Astrocyte (in vitro differentiated cells and primary cell): ENCODE measurements at regions not wholly inside any gene's neighbourhood (a gene's known extent, or its start where the extent isn't known, plus 50 kb on each side); places are given as distances from the start of the nearest gene placed in this dataset.
A peak's percentile ranks its signal among the peaks of the same experiment; 100 is the strongest.

Experiments
- DNase-seq: peaks from one replicate; pipeline ENCODE4 v3.0.0-alpha.2; 2010; ENCODE audit warnings: low read depth
- FAIRE-seq: peaks from 2 replicates; lab custom pipeline; 2011; peaks lifted over from hg19 to GRCh38; lab: Jason Lieb, UNC
- H2AFZ ChIP-seq: 2 replicates; pipeline ENCODE4 v1.6.0; 2012; ENCODE audit warnings: low read depth, low read length, inconsistent platforms
- H3K27ac ChIP-seq: 2 replicates; pipeline ENCODE4 v1.5.1; 2011; ENCODE audit warnings: low read depth, low read length, inconsistent platforms
- H3K27me3 ChIP-seq: 2 replicates; pipeline ENCODE4 v1.6.0; 2011; ENCODE audit warnings: low read length, inconsistent platforms; ENCODE audit not compliant: insufficient read depth
- H3K36me3 ChIP-seq: 2 replicates; pipeline ENCODE4 v1.5.1; 2011; ENCODE audit warnings: low read length, inconsistent platforms; ENCODE audit not compliant: insufficient read depth
- H3K4me1 ChIP-seq: 2 replicates; pipeline ENCODE4 v1.5.1; 2011; ENCODE audit warnings: low read length, inconsistent platforms; ENCODE audit not compliant: insufficient read depth
- H3K4me2 ChIP-seq: 2 replicates; pipeline ENCODE4 v1.6.0; 2012; ENCODE audit warnings: low read length, inconsistent platforms
- H3K4me3 ChIP-seq: 2 replicates; pipeline ENCODE4 v1.5.1; 2011; ENCODE audit warnings: low read depth, mild to moderate bottlenecking, low read length, inconsistent platforms; ENCODE audit not compliant: insufficient read depth
- H3K79me2 ChIP-seq: 2 replicates; pipeline ENCODE4 v1.6.0; 2012; ENCODE audit warnings: mild to moderate bottlenecking, low read length, inconsistent platforms; ENCODE audit not compliant: insufficient read depth
- H3K9ac ChIP-seq: 2 replicates; pipeline ENCODE4 v1.6.0; 2012; ENCODE audit warnings: mild to moderate bottlenecking, low read length, inconsistent platforms
- H3K9me3 ChIP-seq: 2 replicates; pipeline ENCODE4 v1.5.1; 2012; ENCODE audit warnings: low read depth, mild to moderate bottlenecking, low read length, inconsistent platforms; ENCODE audit not compliant: insufficient read depth
- H4K20me1 ChIP-seq: 2 replicates; pipeline ENCODE4 v1.6.0; 2012; ENCODE audit warnings: low read length, inconsistent platforms; ENCODE audit not compliant: insufficient read depth
- H3K27ac Mint-ChIP-seq: one replicate; pipeline ENCODE4 v1.8.0; 2021; ENCODE audit warnings: mild to moderate bottlenecking, mixed read lengths; ENCODE audit not compliant: unreplicated experiment
- H3K27me3 Mint-ChIP-seq: one replicate; pipeline ENCODE4 v1.8.0; 2021; ENCODE audit warnings: low read depth, mixed read lengths; ENCODE audit not compliant: unreplicated experiment
- H3K36me3 Mint-ChIP-seq: one replicate; pipeline ENCODE4 v1.8.0; 2021; ENCODE audit warnings: low read depth, mixed read lengths; ENCODE audit not compliant: unreplicated experiment
- H3K4me1 Mint-ChIP-seq: one replicate; pipeline ENCODE4 v1.8.0; 2021; ENCODE audit warnings: low read depth, mixed read lengths; ENCODE audit not compliant: unreplicated experiment
- H3K4me3 Mint-ChIP-seq: one replicate; pipeline ENCODE4 v1.8.0; 2021; ENCODE audit warnings: mild to moderate bottlenecking, moderate library complexity, mixed read lengths; ENCODE audit not compliant: unreplicated experiment
- H3K9me3 Mint-ChIP-seq: one replicate; pipeline ENCODE4 v1.8.0; 2021; ENCODE audit warnings: mild to moderate bottlenecking, mixed read lengths; ENCODE audit not compliant: unreplicated experiment
- CTCF ChIP-seq: IDR thresholded peaks from 2 replicates; pipeline ENCODE4 v1.5.1; 2011; ENCODE audit warnings: low read depth, mild to moderate bottlenecking, inconsistent platforms, low read length, moderate library complexity; ENCODE audit not compliant: insufficient read depth
- EZH2 ChIP-seq: IDR thresholded peaks from 2 replicates; pipeline ENCODE4 v1.6.1; 2012; ENCODE audit warnings: mild to moderate bottlenecking, low read length, inconsistent platforms; ENCODE audit not compliant: insufficient read depth

- Histone ChIP-seq H3K9me3 (no peaks in the 10 kb centered on the region), H3K4me1 (peaks cover 3% of the 10 kb centered on the region), H3K27me3 (no peaks in the 10 kb centered on the region), H3K27ac (no peak overlapping the region), H2AFZ (no peak overlapping the region), H3K36me3 (no peaks in the 10 kb centered on the region), H3K4me2 (no peak overlapping the region), H3K4me3 (no peak overlapping the region), H3K9ac (no peak overlapping the region), H4K20me1 (no peaks in the 10 kb centered on the region), H3K79me2 (no peaks in the 10 kb centered on the region)
- Mint-ChIP-seq H3K27me3 (no peaks in the 10 kb centered on the region), H3K4me1 (no peaks in the 10 kb centered on the region), H3K9me3 (peaks cover 2% of the 10 kb centered on the region), H3K4me3 (no peak overlapping the region), H3K27ac (no peak overlapping the region), H3K36me3 (no peaks in the 10 kb centered on the region)
- DNase-seq = no peak
- no peak for FAIRE-seq
- TF ChIP-seq EZH2 (no peak), CTCF (no peak)
Observed at GRCh38 chr12:60391791-60392190, 796.0 kb downstream of the SLC16A7 start.

GRCh38 chr12:60393093-60393492 is 797.3 kb downstream of the SLC16A7 start:
- Mint-ChIP-seq H3K27ac (no peak overlapping the region), H3K27me3 (no peaks in the 10 kb centered on the region), H3K4me1 (no peaks in the 10 kb centered on the region), H3K9me3 (peaks cover 2% of the 10 kb centered on the region), H3K4me3 (no peak overlapping the region), H3K36me3 (no peaks in the 10 kb centered on the region)
- Histone ChIP-seq H3K4me3 (no peak overlapping the region), H3K9ac (no peak overlapping the region), H3K79me2 (no peaks in the 10 kb centered on the region), H3K4me1 (peaks cover 3% of the 10 kb centered on the region), H3K36me3 (no peaks in the 10 kb centered on the region), H4K20me1 (no peaks in the 10 kb centered on the region), H3K4me2 (no peak overlapping the region), H3K9me3 (no peaks in the 10 kb centered on the region), H2AFZ (no peak overlapping the region), H3K27me3 (no peaks in the 10 kb centered on the region), H3K27ac (no peak overlapping the region)
- no peak for FAIRE-seq
- TF ChIP-seq CTCF (no peak), EZH2 (no peak)
- DNase-seq = no peak

- H3K79me2 ChIP-seq = no peaks in the 10 kb centered on the region
- no peak overlapping the region for H2AFZ ChIP-seq
- peaks cover 2% of the 10 kb centered on the region for H3K9me3 Mint-ChIP-seq
- H3K36me3 ChIP-seq = no peaks in the 10 kb centered on the region
- peak overlapping the region; percentile 27 for H3K27ac ChIP-seq
- H3K27me3 ChIP-seq = no peaks in the 10 kb centered on the region
- peak overlapping the region; percentile 41 for H3K4me2 ChIP-seq
- H4K20me1 ChIP-seq = no peaks in the 10 kb centered on the region
- H3K9ac ChIP-seq = no peak overlapping the region
- DNase-seq (peak; percentile 82), FAIRE-seq (no peak)
- H3K4me1 ChIP-seq = peaks cover 3% of the 10 kb centered on the region
- H3K4me1 Mint-ChIP-seq = no peaks in the 10 kb centered on the region
- H3K4me3 ChIP-seq = no peak overlapping the region
- no peaks in the 10 kb centered on the region for H3K27me3 Mint-ChIP-seq
- no peak overlapping the region for H3K27ac Mint-ChIP-seq
- TF ChIP-seq CTCF = no peak
- TF ChIP-seq EZH2 = no peak
- no peaks in the 10 kb centered on the region for H3K36me3 Mint-ChIP-seq
- no peaks in the 10 kb centered on the region for H3K9me3 ChIP-seq
- no peak overlapping the region for H3K4me3 Mint-ChIP-seq
Observed at GRCh38 chr12:60394665-60395064, 798.8 kb downstream of the SLC16A7 start.
